ENCODE measurements at regions not wholly inside any gene's neighbourhood (a gene's known extent, or its start where the extent isn't known, plus 50 kb on each side); places are given as distances from the start of the nearest gene placed in this dataset.

DNA sequence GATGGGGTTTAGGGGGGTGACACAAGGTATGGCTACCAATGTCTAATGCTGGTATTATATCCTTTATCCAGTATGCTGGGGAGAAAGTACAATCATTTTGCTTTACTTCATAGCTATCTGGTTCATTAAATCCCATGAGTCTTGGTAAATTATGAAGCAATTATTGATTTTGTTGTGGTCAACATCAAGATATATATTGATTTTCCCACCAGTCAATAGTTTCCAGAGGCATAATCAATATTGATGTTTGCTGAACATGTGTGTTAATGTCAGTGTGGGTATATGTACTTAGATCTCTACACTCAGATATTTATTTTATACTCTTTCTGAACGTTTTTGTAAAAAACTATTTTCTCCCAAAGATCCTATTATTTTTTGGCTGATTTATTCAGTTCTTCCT lies 155.5 kb downstream of the BACH1 start:
- CTCF ChIA-PET = no interaction called here
- ATAC-seq = no peak
- Mint-ChIP-seq H3K36me3 (peaks cover 1% of the 10 kb centered on the region), H3K9me3 (ENCODE audit: low read depth) (peaks cover 2% of the 10 kb centered on the region), H3K4me1 (peaks cover 8% of the 10 kb centered on the region), H3K27ac (no peak overlapping the region), H3K4me3 (no peak overlapping the region), H3K27me3 (no peaks in the 10 kb centered on the region)
- no peak for DNase-seq

DNA sequence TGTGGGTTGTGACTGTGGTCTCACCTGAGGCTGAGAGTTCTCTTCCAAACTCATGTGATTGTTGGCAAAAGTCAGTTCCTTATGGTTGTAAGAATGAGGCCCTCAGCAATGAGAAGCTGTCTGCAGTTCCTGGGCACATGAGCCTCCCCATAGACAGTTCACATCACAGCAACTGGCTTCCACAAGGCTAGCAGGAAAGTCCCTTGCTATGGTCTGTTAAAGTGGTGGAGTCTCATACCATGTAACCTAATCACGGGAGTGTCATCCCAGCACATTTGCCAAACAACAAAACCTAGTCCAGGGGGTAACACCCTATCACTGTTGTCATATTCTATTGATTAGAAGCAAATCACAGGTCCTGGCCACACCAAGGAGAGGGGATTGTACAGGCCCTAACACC lies 163.8 kb downstream of the BACH1 start:
- CTCF ChIA-PET = no interaction called here
- H3K4me1 Mint-ChIP-seq = no peaks in the 10 kb centered on the region

DNA sequence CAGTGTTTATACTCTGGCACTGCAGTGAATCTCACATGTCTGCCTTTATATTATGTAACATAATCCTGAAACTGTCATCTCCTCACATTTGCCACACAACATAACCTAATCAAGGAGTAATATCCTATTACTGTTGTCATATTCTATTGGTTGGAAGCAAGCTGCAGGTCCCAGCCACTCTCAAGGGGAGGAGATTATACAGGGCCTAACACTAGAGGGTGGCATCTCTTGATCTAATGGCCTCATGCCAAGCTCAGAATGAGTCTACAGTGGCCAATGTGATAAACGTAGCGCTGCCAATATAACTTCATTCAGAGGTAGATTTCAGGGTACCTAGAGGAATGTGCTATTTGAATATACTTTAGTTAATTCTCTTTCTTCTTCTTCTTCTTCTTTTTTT lies 166.8 kb downstream of the BACH1 start:
- H3K9me3 Mint-ChIP-seq (ENCODE audit: low read depth) = no peaks in the 10 kb centered on the region
- H3K27ac Mint-ChIP-seq = no peak overlapping the region
- ATAC-seq (no peak), DNase-seq (no peak)
- no peaks in the 10 kb centered on the region for H3K36me3 Mint-ChIP-seq
- no peak overlapping the region for H3K4me3 Mint-ChIP-seq
- H3K27me3 Mint-ChIP-seq = no peaks in the 10 kb centered on the region
- CTCF ChIA-PET = interaction anchor here (0.7 to 1.6 kb wide), 2 partner anchors 9 to 489 kb away, joined by 3 to 6 read pairs; no protein-coding TSS in a partner anchor
- no peaks in the 10 kb centered on the region for H3K4me1 Mint-ChIP-seq

More for the DNA sequence above, 163.8 kb downstream of the BACH1 start:
- Mint-ChIP-seq H3K4me3 (no peak overlapping the region), H3K27me3 (no peaks in the 10 kb centered on the region), H3K27ac (no peak overlapping the region), H3K9me3 (ENCODE audit: low read depth) (no peaks in the 10 kb centered on the region), H3K36me3 (no peaks in the 10 kb centered on the region)
- ATAC-seq (no peak), DNase-seq (no peak)

DNA sequence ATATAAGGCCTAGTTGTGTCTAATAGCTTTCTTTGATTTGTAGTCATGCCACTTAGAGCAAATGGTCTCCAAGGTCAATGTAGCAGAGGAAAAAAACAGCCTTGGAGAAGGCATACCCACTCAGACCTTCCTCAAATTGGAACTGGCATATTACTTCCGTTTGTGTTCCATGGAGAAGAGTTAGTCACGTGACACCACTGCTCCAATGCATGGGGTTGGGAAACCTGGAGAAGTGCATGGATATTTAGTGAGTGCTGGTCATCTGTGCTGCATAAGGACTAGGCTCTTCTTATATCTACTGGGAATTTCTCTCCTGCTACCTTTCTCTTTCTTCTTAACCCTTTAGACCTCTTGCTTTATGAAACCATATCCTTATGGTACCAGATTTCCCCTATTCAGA lies 167.8 kb downstream of the BACH1 start:
- DNase-seq (no peak), ATAC-seq (no peak)
- H3K4me3 Mint-ChIP-seq = no peak overlapping the region
- no peaks in the 10 kb centered on the region for H3K36me3 Mint-ChIP-seq
- no peaks in the 10 kb centered on the region for H3K4me1 Mint-ChIP-seq
- no peaks in the 10 kb centered on the region for H3K27me3 Mint-ChIP-seq
- CTCF ChIA-PET = no interaction called here
- H3K9me3 Mint-ChIP-seq (ENCODE audit: low read depth) = no peaks in the 10 kb centered on the region
- no peak overlapping the region for H3K27ac Mint-ChIP-seq

DNA sequence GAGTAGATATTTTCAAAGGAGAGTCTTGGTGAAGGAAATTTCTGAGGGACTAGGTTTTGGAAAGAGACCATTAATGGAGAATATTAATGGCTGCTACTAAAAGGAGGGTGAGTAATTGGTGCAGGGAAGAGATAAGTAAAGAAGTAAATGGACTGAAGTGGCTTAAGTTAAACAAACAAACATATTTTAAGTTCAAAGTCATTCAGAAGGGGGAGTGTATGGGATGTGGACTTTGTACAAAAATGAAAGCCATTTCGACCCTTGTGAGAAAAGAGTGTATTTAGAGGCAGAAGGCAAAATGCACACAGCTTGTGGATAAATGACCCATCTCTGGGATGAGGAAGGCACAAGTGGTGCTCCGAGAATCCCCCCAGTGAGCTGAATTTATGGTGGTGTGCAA lies 171.7 kb downstream of the BACH1 start:
- no peak overlapping the region for H3K4me3 Mint-ChIP-seq
- no peak for ATAC-seq
- CTCF ChIA-PET = no interaction called here
- no peaks in the 10 kb centered on the region for H3K4me1 Mint-ChIP-seq
- H3K9me3 Mint-ChIP-seq (ENCODE audit: low read depth) = no peaks in the 10 kb centered on the region
- no peaks in the 10 kb centered on the region for H3K27me3 Mint-ChIP-seq
- H3K36me3 Mint-ChIP-seq = no peaks in the 10 kb centered on the region
- DNase-seq = no peak
- no peak overlapping the region for H3K27ac Mint-ChIP-seq

DNA sequence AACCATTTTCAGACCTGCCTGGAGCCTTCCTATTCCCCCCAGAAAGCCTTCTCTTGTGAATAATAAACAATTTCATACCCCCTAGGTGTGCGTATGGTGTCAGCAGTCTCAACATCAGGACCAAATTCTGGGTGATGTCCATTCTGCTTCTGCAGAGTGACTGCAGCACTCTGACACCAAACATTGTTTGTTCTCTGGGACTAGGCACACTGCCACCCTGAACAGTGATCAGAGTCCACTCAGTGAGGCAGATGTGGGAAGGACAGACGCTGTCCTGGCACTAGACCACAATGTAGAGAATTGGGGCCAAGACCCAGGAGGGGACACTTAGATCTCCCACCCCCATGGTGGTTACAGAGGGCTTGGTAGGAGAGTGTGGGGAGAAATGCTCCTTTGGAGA lies 175.1 kb downstream of the BACH1 start:
- CTCF ChIA-PET = interaction anchor here (1.0 to 2.2 kb wide), 2 partner anchors 9 to 31 kb away, joined by 3 to 6 read pairs; no protein-coding TSS in a partner anchor
- no peaks in the 10 kb centered on the region for H3K27me3 Mint-ChIP-seq
- H3K4me1 Mint-ChIP-seq = peaks cover 8% of the 10 kb centered on the region
- H3K27ac Mint-ChIP-seq = no peak overlapping the region
- H3K9me3 Mint-ChIP-seq (ENCODE audit: low read depth) = no peaks in the 10 kb centered on the region
- DNase-seq = no peak
- no peak overlapping the region for H3K4me3 Mint-ChIP-seq
- no peaks in the 10 kb centered on the region for H3K36me3 Mint-ChIP-seq
- ATAC-seq = no peak

DNA sequence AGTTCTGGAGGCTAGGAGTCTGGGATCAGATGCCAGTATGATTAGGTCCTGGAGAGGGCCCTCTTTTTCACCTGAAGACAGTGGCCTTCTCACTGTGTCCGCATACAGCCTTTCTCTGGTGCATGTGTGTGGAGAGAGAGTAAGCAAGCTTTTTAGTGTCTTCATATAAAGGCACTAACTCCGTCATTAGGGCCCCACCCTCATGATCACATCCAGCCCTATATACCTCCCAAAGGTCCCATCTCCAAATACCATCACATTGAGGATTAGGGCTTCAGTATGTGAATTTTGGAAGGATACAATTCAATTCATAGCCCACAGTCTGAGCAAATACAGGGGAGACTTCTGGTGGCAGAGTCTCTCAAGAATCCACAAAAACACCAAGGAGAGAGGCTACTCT lies 176.6 kb downstream of the BACH1 start:
- no peak for DNase-seq
- Mint-ChIP-seq H3K36me3 (no peaks in the 10 kb centered on the region), H3K4me3 (no peak overlapping the region), H3K27ac (no peak overlapping the region), H3K4me1 (peaks cover 8% of the 10 kb centered on the region), H3K27me3 (no peaks in the 10 kb centered on the region), H3K9me3 (ENCODE audit: low read depth) (no peaks in the 10 kb centered on the region)
- CTCF ChIA-PET = interaction anchor here (0.9 to 2.2 kb wide), 7 partner anchors 10 to 374 kb away, joined by 3 to 6 read pairs (median 3); no protein-coding TSS in a partner anchor
- no peak for ATAC-seq

DNA sequence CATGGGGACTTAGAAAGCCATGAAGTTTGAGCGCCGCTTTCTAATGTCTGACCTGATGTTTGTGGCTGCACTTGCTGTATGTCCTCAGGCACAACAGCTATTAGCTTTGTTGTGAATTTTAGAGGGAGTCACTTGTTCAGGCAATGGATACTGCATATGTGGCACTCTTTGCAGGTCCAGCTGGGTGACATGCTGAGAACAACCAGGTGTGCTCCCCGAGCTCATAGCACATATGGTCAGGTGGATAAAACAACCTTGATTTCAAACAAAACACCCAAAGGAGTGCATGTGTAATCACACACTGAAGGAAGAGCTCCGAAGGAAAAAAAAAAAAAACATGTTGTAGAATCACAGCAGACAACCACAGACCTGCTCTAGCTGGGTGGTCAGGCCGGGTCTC lies 178.6 kb downstream of the BACH1 start:
- no peak for DNase-seq
- CTCF ChIA-PET = interaction anchor here (0.8 to 1.8 kb wide), 4 partner anchors 10 to 567 kb away, joined by 3 to 6 read pairs (median 4); no protein-coding TSS in a partner anchor
- H3K27ac Mint-ChIP-seq = no peak overlapping the region

DNA sequence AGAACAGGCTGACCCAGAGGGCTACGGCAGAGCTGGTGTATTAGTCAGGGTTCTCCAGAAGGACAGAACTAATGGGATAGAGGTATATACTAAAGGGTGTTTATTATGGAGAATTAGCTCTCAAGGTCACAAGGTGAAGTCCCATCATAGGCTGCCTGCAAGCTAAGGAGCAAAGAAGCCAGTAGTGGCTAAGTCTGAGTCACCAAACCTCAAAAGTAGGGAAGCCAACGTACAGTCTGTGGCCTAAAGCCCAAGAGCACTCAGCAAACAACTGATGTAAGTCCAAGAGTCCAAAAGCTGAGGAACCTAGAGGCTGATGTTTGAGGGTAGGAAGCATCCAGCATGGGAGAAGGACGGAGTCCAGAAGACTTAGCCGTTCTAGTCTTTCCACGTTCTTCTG lies 179.2 kb downstream of the BACH1 start:
- ATAC-seq (no peak), DNase-seq (no peak)
- Mint-ChIP-seq H3K27me3 (no peaks in the 10 kb centered on the region), H3K36me3 (no peaks in the 10 kb centered on the region), H3K27ac (no peak overlapping the region), H3K4me3 (no peak overlapping the region), H3K4me1 (peaks cover 8% of the 10 kb centered on the region), H3K9me3 (ENCODE audit: low read depth) (no peaks in the 10 kb centered on the region)
- CTCF ChIA-PET = interaction anchor here (1.0 to 1.8 kb wide), 2 partner anchors 10 to 372 kb away, joined by 4 to 6 read pairs; no protein-coding TSS in a partner anchor

More for the DNA sequence above, 178.6 kb downstream of the BACH1 start:
- H3K4me3 Mint-ChIP-seq = no peak overlapping the region
- no peaks in the 10 kb centered on the region for H3K36me3 Mint-ChIP-seq
- H3K9me3 Mint-ChIP-seq (ENCODE audit: low read depth) = no peaks in the 10 kb centered on the region
- no peaks in the 10 kb centered on the region for H3K27me3 Mint-ChIP-seq
- no peak for ATAC-seq
- peaks cover 8% of the 10 kb centered on the region for H3K4me1 Mint-ChIP-seq

DNA sequence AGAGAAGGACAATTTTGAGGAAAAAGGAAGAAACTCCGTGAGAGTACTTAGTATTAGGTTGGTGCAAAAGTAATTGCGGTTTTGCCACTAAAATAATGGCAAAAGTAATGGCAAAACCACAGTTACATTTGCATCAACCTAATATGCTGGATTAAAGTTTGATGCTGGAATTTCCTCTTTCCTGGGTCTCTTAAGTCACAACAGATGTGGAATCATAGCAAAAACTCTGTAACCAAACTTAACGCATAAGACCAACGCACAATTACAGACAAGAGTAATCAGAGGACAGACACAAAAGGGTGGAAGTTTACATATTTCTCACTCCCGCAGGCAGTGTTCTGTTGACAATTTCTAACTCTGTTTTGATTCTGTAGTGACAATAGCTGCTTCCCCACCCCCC lies 182.4 kb downstream of the BACH1 start:
- H3K27ac Mint-ChIP-seq = no peak overlapping the region
- DNase-seq (no peak), ATAC-seq (no peak)
- CTCF ChIA-PET = no interaction called here
- no peaks in the 10 kb centered on the region for H3K27me3 Mint-ChIP-seq
- H3K36me3 Mint-ChIP-seq = no peaks in the 10 kb centered on the region
- H3K9me3 Mint-ChIP-seq (ENCODE audit: low read depth) = no peaks in the 10 kb centered on the region
- no peak overlapping the region for H3K4me3 Mint-ChIP-seq
- H3K4me1 Mint-ChIP-seq = peaks cover 8% of the 10 kb centered on the region

DNA sequence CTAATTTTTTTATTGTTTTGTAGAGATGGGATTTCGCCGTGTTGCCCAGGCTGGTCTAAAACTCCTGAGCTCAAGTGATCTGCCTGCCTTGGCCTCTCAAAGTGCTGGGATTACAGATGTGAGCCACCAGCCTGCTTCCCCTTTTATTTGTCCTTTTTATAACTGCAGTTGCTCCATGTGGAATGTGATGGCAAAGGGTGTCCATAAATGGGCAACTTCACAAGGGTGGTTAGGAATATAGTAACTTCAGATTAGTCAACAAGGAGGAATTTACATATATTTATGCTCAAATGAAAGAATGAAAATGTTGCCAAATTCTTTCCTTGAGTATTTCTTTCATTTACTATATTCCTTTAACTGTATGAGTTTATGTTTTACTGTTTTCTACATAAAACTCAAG lies 182.9 kb downstream of the BACH1 start:
- no peaks in the 10 kb centered on the region for H3K36me3 Mint-ChIP-seq
- ATAC-seq = no peak

DNA sequence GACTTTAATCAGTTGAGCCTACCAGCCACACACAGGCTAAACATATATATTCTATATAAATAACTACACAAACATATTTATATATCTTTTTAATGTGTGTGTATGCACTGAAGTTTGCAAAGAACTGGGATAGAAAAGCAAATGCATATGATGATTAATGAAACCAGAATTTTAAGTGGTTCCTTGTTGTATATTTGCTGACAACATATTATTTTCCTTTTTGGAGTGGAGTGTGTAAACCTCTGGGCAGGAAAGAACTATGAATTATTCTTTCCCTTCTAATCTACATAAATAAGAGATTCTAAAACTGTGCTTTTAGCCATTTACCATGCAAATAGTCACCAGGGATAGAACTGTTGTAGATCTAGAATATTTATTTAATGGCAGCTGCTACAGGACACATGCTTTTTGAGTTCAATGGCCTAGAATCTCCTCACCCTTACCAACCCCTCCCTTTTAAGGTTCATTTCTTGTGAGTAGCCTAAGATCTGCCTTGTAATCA lies 187.6 kb downstream of the BACH1 start:
- Mint-ChIP-seq H3K36me3 (no peaks in the 10 kb centered on the region), H3K27me3 (no peaks in the 10 kb centered on the region), H3K9me3 (ENCODE audit: low read depth) (no peaks in the 10 kb centered on the region), H3K4me1 (no peaks in the 10 kb centered on the region), H3K4me3 (no peak overlapping the region), H3K27ac (no peak overlapping the region)
- CTCF ChIA-PET = interaction anchor here (1.1 kb wide), 1 partner anchor 10 kb away, joined by 3 read pairs; no protein-coding TSS in a partner anchor
- no peak for DNase-seq
- ATAC-seq = no peak

More for the DNA sequence above, 182.9 kb downstream of the BACH1 start:
- no peak overlapping the region for H3K4me3 Mint-ChIP-seq
- DNase-seq = no peak
- CTCF ChIA-PET = no interaction called here
- no peaks in the 10 kb centered on the region for H3K9me3 Mint-ChIP-seq (ENCODE audit: low read depth)
- H3K4me1 Mint-ChIP-seq = peaks cover 6% of the 10 kb centered on the region
- no peak overlapping the region for H3K27ac Mint-ChIP-seq
- H3K27me3 Mint-ChIP-seq = no peaks in the 10 kb centered on the region
